ENCODE measurements at regions not wholly inside any gene's neighbourhood (a gene's known extent, or its start where the extent isn't known, plus 50 kb on each side); places are given as distances from the start of the nearest gene placed in this dataset.

- in situ Hi-C loops (cut with HindIII; ENCODE audit: extremely low pct_ligation_motif_present, low pct_unique_long_range_greater_than_20kb) (no loop called here), intact Hi-C loops (cut with micrococcal nuclease; ENCODE audit: unreplicated experiment) (no loop called here)
- Histone ChIP-seq H3K27me3 (ENCODE audit: control insufficient read depth in 1 of 2, insufficient read depth in 2 of 2, low read length in 2 of 2) (no peaks in the 10 kb centered on the region), H3K4me1 (ENCODE audit: insufficient read depth, low read length) (no peaks in the 10 kb centered on the region), H3K36me3 (replicated peaks in 1 of 2; ENCODE audit: control insufficient read depth in 1 of 2, insufficient read depth in 2 of 2, low read length in 2 of 2) (no peaks in the 10 kb centered on the region), H3K9me3 (ENCODE audit: low read length) (peaks cover 68% of the 10 kb centered on the region), H3K9ac (ENCODE audit: insufficient read depth, low read depth, low read length) (no peak overlapping the region), H3K4me3 (replicated peaks in 1 of 3; ENCODE audit: insufficient read depth in 1 of 3, low read depth in 2 of 3, low read length in 3 of 3) (no peak overlapping the region), H3K27ac (ENCODE audit: extremely low read length, insufficient read depth, low read length) (no peak overlapping the region), H4K20me1 (ENCODE audit: insufficient read depth, low read length) (no peaks in the 10 kb centered on the region), H3K4me2 (ENCODE audit: low read depth, low read length) (no peak overlapping the region), H2AFZ (ENCODE audit: low read length) (no peak overlapping the region), H3K79me2 (ENCODE audit: insufficient read depth, low read length) (no peaks in the 10 kb centered on the region)
- DNase-seq (ENCODE audit: low spot score) (no peak), FAIRE-seq (no peak), ATAC-seq (no peak)
- POLR2A ChIA-PET, result no interaction called here
- CTCF ChIA-PET (ENCODE audit: low intra/inter-chr PET ratio, low total read pairs), result no interaction called here
- no TSS peak for BruUV-seq (replicated peaks)
- TF ChIP-seq HNF1A (IDR thresholded peaks at IDR 0.05; ENCODE audit: low read depth) (no peak), HNF1A (CRISPR knock-in tag; IDR thresholded peaks at IDR 0.05; ENCODE audit: borderline replicate concordance) (no peak), FOXJ3 (CRISPR knock-in tag; IDR thresholded peaks at IDR 0.05; ENCODE audit: borderline replicate concordance) (no peak), SIX1 (CRISPR knock-in tag; IDR thresholded peaks at IDR 0.05; ENCODE audit: borderline replicate concordance) (no peak), ZNF484 (CRISPR knock-in tag; IDR thresholded peaks at IDR 0.05; ENCODE audit: borderline replicate concordance, low read depth) (no peak), TGIF2 (CRISPR knock-in tag; IDR thresholded peaks at IDR 0.05) (no peak), PLSCR1 (CRISPR knock-in tag; IDR thresholded peaks at IDR 0.05; ENCODE audit: borderline replicate concordance) (no peak), KDM5B (CRISPR knock-in tag; IDR thresholded peaks at IDR 0.05; ENCODE audit: borderline replicate concordance) (no peak), POLR2AphosphoS2 (IDR thresholded peaks at IDR 0.05; ENCODE audit: low read depth, low read length) (no peak), ZSCAN31 (CRISPR knock-in tag; IDR thresholded peaks at IDR 0.05; ENCODE audit: low read depth) (no peak), ZNF230 (CRISPR knock-in tag; IDR thresholded peaks at IDR 0.05) (no peak), ISX (CRISPR knock-in tag; conservative IDR thresholded peaks at IDR 0.05) (no peak), HNRNPLL (IDR thresholded peaks at IDR 0.05; ENCODE audit: low read depth, low read length, poor library complexity, severe bottlenecking) (no peak), RAD21 (CRISPR knock-in tag; IDR thresholded peaks at IDR 0.05) (no peak), TBX3 (IDR thresholded peaks at IDR 0.05; ENCODE audit: borderline replicate concordance) (no peak), EP300 (IDR thresholded peaks at IDR 0.05; ENCODE audit: low read depth in 2 of 2, low read length in 2 of 2) (no peak), EP300 (CRISPR knock-in tag; IDR thresholded peaks at IDR 0.05; ENCODE audit: borderline replicate concordance) (no peak), TFAP4 (IDR thresholded peaks at IDR 0.05; ENCODE audit: borderline replicate concordance, low read depth) (no peak), TFDP2 (CRISPR knock-in tag; IDR thresholded peaks at IDR 0.05) (no peak), SOX13 (IDR thresholded peaks at IDR 0.05) (no peak), SOX13 (CRISPR knock-in tag; conservative IDR thresholded peaks at IDR 0.05 in 1 of 2, IDR thresholded peaks at IDR 0.05 in 1 of 2) (no peak)
These were observed 60.1 kb downstream of the TAF11L14 start for GRCh38 chr5:17694371-17694770.

All from HepG2 (cell line).